HG03159 (cell line): ENCODE measurements at regions not wholly inside any gene's neighbourhood (a gene's known extent, or its start where the extent isn't known, plus 50 kb on each side); places are given as distances from the start of the nearest gene placed in this dataset.

ENCODE experiments used
- ATAC-seq: cut with Tn5 transposase; IDR thresholded peaks from one replicate; pipeline ENCODE4 v1.9.1; 2021; ENCODE audit warnings: mild to moderate bottlenecking, moderate library complexity; ENCODE audit not compliant: unreplicated experiment

DNA sequence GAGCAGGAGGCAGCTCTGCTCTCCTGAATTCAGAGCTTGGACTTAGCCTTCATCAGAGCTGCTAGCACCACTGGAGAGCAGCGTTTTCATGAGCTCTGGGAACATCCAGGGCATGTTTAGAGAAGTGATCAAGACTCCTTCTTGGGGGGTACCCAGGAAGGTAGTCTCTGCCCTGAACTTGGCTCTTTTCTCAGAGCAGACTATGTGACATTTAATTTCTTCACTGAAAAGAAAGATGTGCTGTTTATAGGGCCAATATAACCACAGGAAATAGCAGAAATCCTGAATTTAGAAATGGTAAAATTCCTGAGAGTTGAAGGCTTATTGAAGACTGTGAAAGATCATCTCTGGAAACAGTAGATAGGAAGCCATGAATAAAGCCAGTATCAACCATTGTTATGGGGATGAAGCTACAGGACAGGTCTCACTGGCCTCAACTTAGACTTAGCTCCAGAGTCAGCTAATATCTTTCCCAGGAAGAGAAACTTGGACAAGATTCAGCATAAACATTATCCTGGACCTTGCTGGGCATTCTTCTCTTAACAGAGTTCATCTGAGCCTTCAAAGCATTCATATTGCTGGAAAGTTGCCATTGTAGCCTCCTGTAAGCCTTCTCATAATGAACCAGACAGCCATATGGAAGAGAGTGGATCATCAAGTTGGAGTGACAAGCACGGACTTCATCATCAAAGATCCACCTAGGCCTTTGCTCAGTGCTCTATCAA lies 386.6 kb upstream of the THBS1 start:
- no peak for ATAC-seq

DNA sequence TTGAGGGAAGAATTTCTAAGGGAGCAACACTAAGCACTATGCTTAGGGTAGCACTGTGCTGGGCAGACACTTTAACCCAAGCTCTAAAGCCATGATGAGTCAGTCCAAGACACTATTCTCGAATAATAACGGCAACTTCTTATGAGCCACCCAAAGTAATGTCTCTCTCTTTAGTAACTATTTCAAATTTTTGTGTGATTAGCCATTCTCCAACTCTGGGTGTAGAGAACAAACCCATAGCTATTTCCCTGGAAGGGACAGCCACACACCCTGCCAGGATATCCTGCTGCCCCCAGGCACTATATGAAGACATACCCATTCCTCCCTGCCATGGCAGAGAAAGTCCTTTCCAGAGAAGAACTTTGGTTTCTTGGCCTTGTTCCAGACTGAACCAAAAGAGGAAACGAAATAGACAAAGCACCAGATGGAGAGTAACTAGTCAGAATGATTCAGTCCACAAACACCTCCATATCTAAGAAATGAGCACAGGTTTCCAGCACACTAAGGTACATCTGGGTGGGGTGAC lies 384.9 kb upstream of the THBS1 start:
- ATAC-seq, result no peak

DNA sequence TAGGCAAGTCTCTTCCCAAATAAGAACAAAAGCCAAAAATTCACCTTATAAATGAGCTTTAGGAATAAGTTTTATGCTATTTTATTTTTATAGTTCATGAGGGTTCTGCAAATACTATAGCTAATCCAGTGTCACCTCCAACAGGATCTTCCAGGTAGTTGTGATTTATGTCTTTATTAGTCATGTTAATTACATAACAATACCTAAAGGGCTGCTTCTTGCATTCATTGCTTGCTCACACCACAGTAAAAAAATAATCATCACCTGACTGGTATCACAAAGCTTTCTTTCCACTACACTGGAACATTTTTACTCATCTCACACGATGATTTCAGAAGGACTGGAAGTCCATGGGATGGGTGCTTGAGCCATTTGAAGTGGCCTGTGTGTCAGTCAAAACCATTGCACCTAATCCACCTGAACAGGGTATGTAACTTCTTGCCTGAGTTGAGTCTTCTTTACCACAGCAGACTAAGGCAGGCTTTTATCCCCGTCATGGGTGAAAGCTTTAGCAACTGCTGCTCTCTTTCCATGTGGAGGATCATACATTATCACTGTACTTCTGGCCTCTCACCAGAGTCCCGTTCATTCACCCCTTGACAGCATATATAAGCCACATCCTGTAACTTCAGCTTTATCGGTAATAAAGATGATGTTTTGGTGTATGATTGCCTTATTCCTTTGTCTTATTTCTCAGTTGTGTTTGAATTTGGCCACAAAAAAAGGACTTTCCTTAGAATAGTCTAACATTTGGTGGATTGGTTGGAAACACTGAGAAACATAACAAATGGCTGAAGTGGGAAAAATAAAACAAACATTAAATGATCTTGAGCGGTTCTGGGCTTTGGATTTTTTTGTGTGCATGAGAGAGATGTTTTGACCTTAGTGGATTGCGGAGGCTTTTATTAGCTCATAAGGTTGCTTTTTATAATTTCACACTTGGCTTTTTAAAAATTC lies 382.6 kb upstream of the THBS1 start:
- ATAC-seq, result no peak

DNA sequence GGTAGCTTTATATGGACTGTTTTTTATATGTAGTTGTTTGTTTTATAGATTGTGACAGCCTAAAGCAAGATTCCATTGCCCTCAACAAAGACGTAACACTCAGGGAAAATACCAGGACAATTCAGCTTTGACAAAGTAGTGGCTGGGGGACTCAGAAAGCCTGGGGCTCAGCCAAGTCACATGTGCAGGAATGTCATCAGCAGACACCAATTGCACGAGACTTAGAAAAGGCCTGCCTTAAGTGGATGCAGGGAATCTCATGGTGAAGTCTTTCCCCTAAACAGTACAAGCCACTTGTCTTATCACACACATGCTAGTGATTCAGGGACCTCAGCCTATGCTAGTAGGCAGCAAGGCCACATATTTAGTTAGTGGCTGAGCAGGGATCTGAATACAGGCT lies 381.8 kb upstream of the THBS1 start:
- no peak for ATAC-seq

DNA sequence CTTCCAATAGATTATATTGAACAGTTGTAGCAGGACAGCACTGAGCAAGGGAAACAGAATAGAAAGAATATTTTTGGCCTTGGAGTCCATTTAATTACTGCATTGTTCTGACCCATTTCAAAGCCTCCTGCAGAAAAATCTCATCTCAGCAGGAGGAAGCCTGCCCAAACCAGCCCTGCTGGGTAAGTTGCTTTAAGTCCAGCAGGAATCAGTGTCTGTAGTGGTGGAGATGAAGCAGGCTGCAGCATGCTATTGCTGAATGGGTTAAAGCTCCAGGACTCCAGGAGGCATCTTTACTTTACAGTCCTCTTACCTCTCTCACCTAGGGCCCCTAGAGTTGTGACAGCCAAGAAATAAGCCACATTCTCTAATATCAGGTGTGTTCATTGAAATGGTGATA lies 380.3 kb upstream of the THBS1 start:
- ATAC-seq, result no peak

DNA sequence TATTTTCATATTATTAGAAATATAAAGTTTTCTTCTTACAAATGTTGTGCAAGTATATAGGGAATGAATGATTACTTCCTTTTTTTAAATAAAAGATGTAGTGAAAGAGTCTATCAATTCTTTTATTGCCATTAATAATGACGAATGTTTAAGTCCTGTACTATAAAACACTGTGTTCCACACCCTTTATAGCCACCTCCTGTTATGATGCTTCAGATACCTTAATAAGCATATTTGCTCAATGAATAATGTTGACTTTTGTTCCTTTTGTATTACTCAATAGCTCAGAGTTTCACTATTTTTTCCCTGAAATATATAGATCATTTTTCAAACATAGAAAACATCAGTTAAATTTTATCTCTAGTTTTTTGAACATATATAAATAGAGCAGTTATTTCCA lies 378.2 kb upstream of the THBS1 start:
- ATAC-seq, result no peak

DNA sequence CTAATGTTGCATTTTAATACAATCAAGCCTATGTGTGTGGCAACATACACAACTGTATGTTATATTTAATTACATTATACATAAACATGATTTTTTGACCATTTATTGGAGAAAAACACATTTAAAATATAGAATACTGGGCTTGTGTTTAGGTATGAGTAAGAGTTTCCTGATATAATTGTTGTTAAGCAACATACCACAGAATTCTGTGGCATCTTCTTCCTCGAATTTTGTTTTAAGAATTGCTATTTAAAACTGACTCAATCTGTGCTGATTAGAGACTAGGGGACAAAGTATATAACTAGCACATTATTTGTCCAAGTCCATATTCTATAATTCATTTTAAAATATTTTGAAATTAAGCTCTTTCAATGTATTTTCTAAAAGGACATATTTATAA lies 376.8 kb upstream of the THBS1 start:
- no peak for ATAC-seq

DNA sequence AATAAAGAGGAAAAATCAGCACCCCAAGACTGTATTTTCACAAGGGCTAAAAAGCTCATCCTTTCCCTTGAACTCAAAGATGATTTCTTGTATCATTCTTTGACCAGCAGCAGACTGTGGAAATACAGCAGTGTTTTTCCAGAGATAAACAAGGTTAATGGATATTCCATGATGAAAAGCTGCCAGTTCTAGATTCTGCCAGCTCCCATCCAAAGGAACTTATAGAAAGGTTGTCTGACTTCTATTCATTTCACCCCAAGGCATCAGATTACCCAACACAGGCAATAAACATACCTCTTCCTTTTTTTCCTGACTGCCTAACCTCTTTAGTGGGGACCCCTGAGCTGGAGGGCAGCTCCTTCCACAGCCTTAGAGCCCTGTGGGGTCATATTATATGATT lies 375.8 kb upstream of the THBS1 start:
- no peak for ATAC-seq

DNA sequence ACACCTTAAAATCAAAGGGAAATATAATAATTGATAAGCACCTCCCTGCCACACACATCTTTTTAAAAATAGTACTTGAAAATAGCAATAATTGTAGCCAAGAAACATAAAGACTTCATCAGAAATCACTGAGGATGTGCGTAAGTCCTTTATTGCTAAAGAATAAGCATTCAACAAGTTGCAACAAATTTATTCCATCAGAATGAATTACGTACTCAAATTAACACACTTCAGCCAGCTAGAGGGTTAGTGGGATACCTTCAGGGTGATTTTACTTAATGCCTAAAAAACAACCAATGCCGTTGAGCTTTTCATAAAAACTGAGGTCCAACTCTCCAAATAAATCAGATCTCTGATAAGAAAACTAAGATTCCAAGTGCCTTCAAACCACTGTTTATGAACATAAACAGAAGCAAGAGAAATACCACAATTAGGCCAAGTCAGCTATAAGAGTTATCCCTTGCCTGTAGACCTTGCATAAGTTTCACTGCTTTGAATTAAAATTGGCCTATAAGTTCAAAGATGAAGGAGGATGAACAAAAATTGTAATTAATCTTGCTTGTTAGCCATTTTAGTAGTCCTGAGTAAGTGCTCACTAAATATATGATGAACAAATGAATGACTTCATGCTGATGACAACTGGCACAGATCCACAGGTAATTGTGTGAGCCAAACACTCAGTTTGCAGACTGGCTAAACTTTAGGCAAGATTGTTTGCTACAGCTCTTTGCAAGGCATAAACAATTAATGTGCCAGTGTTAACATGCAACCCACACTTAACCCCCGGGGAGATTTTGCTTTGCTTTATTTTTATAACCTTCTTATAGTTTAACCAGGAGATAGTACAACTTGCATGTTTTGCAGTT lies 375.1 kb upstream of the THBS1 start:
- ATAC-seq, result no peak

DNA sequence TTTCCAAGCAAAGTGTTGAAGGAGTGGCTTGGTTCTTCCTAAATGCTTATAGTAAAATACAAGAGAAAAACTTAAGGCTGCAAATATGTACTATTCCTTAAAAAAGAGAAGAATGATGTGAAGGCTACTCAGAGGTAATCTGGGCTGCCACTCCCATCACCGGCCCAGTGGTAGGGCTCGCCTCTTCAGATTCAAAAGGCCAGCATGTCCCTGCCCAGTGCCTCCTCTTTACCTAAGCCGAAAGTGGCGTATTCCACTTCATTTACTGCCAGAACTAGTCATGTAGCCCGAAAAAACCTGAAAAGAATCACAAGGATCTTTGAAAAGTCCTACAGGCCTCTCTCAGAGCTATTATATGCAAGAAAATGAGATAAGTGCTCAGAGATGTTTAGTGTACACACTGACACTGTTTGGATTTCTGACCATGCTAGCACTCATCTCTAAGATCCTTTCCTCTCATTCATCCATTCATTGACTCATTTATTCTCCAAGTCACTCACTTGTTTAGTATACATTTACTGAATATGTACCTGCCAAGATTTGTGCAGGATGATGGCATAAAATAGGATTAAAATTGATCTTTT lies 373.3 kb upstream of the THBS1 start:
- ATAC-seq, result no peak

DNA sequence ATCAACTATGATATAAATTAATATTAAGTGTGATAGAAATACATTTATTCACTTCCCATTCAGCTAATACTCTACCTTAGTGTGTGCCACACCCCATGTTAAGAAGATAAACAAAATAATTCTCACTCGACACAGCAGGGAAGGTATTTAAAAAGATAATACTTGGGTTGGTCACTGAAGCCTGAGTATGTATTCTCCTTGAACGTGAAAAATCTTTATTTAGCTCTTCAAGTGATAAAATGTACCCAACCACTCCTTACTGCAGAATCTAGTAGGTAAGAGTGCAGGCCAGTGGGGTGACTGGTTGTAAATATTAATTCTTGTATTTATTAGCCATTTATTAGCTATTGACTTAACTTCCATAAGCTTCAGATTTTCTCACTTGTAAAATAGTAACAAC lies 372.7 kb upstream of the THBS1 start:
- ATAC-seq, result no peak

DNA sequence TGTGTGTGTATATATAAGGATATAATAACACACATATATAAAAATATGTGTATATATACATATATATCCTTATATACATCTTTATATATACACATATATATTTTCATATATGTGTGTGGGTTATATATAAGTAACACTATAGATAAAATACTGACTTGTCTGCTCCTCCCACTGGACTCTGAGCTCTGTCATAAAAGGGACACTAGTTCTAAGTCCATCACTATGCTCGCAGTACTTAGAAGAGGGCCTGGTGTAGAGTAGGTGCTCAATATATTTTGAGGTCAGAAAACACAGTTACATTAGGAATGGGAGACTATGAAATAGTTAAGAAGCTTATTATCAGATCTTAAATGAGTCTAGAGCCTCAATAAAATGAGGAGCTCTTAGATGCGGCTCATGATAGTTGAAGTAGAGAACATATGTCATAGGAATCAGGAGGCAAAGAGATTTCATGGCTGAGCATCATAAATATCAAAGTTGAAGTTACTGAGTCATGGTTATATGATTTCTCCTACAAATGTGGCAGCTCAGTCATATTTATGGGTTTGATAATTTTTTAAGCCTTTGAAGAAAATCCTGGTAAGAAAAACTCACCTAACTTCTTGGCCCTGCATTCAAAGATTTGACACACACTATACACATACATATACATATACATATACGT lies 371.2 kb upstream of the THBS1 start:
- ATAC-seq, result no peak

DNA sequence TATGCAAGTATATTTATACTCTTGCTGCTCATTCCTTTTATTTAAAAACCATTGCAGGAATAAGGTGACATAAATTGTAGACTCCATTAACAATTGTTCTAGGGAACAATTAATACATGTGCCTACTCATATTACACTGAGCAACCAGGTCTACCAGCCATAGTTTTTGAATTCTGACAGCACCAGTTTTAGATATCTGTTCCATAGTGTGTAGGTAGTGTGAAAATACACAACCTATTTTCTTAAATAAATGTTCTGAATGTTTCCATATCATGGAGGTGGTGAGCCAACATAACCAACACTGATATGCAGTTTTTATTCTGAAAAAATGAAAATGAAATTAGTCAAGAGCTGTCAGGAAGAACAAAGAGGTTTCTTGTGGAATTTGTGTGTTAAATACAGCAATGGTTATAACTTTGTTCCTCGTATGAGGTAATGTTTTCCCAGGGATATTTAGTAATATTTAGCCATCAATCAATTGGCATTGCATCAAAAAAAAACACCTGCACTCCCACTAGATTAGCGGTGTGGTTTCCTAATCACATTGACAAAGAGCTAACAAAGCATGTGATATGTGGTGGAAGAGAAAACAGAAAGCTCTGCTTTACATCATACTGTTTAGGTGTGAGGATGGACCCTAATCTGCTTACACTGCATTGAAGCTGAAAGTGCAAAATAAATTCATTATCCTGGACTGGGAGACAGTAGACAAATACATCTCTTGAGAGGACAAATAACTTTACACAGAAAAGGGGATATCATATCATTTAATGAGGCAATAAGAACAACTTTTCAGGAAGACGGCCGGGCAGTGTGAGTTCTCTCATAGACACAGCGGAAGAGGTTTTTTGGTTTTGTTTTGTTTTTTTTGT lies 369.5 kb upstream of the THBS1 start:
- ATAC-seq, result no peak

DNA sequence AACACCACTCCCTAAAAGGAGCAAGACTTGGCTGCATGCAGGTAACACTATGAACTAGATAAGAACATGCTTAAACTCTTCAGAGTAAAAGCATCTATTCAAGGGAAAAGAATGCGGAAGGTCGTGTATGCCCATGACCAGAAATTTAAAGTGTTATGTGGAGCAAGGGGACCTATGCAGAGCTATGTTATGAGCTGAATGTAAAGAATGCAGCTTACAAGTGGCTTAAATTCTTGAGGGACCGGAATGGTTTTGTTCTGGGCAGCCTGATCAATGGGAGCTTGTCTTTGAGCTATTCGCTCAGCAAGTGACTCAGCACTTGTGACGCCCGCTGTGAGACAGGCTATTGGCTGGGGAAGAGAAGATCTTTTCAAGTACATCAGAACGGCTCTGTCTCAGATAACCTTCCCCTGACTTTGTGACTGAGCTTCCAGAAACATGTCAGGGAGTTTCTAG lies 367.5 kb upstream of the THBS1 start:
- no peak for ATAC-seq

DNA sequence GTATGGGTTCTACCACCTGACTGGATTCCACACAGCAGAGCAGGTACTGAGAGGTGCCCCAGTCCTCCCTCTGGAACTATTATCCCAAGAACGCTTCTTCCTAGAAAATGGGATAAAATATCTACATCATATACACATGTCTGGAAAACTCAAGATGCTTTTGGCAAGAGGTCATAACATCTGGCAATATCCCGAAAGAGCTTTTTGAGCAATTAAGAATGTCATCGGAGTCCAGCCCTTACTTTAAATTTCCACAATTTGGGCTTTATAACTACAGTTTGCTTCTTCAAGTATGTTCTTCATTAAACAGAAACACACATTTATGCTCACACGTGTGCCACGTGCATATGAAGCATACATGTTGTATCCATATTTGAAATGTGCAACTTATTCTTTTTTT lies 365.9 kb upstream of the THBS1 start:
- ATAC-seq, result no peak

DNA sequence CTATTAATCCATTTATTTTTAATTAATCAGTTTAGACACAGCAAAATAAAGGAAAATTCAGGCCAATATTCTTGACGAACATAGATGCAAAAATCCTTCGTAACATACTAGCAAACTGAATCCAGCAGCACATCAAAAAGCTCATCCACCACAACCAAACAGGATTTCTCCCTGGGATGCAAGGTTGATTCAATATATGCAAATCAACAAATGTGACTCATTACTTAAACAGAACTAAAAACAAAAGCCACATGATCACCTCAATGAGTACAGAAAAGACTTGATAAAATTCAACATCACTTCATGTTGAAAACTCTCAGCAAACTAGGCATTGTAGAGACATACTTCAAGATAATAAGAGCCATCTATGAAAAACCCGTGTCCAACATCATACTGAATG lies 364.1 kb upstream of the THBS1 start:
- no peak for ATAC-seq

DNA sequence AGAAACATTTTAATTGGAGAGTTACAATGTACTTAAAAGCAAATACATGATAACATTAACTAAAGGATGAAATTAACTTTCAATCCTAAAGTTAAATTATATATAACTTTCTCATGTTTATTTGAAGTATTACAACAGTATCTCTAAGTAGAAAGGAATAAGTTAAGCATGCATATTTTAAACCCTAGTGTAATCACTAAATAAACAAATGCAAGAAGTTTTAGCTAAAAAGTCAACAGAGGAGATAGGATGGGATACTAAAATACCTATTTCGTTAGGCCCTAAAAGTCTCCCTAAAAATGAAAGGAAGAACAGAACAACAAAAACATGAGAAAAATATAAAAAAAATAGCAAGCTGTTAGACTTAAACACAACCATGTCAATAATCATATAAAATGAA lies 361.3 kb upstream of the THBS1 start:
- no peak for ATAC-seq

DNA sequence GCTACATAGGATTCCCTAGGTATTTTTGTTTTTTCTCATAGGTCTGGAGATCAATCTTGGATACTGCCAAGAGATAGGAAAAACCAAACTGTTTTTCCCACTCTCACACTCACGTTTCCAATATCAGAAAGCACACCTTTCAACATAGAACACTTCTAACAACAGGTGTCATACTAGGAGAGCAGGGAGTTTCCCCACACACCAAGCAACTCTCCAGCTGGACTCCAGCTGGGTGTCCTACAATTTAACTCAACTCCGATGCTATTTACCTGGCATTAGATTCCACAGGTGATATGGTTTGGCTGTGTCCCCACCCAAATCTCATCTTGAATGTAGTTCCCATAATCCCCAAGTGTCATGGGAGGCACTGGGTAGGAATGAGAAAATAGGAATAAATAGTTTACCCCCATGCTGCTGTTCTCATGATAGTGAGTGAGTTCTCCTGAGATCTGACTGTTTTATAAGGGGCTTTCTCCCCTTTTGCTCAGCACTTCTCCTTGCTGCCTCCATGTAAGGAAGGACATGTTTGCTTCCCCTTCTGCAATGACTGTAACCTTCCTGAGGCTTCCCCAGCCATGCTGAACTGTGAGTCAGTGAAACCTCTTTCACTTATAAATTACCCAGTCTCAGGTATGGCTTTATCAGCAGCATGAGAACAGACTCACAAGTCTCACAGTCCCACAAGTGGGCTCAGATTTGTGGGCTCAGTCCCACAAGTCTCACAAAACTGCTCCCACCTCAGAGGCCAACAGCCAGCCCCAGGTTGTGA lies 354.5 kb upstream of the THBS1 start:
- ATAC-seq, result no peak
